ENCODE measurements at regions not wholly inside any gene's neighbourhood (a gene's known extent, or its start where the extent isn't known, plus 50 kb on each side); places are given as distances from the start of the nearest gene placed in this dataset.

DNA sequence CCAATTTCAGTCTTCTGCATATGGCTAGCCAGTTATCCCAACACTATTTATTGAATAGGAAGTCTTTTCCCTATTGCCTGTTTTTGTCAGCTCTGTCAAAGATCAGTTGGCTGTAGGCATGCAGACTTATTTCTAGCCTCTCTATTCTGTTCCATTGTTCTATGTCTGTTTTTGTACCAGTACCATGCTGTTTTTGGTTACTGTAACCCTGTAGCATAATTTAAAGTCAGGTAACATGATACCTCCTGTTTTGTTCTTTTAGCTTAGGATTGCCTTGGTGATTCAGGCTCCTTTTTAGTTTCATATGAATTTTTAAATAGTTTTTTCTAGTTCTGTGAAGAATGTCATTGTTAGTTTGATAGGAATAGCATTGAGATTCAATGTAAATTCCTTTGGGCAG is 104.9 kb upstream of the SLCO6A1 start (continued):
- TF ChIP-seq KDM4A (IDR thresholded peaks at IDR 0.05; ENCODE audit: low read depth, low read length, severe bottlenecking) = no peak
- no peak for TF ChIP-seq HDAC2 (IDR thresholded peaks at IDR 0.05; ENCODE audit: borderline replicate concordance in 1 of 2, low read depth in 2 of 2, low read length in 2 of 2)
- no peak for TF ChIP-seq CEBPB (IDR thresholded peaks at IDR 0.05; ENCODE audit: low read depth, low read length)
